Erythroblast (primary cell): ENCODE measurements at regions not wholly inside any gene's neighbourhood (a gene's known extent, or its start where the extent isn't known, plus 50 kb on each side); places are given as distances from the start of the nearest gene placed in this dataset.

Experiments used
- GATA1 ChIP-seq: IDR thresholded peaks from 2 replicates; pipeline ENCODE4 v1.6.1; 2011; ENCODE audit warnings: low read depth, mild to moderate bottlenecking, control low read depth, low read length, moderate library complexity
- POLR2A ChIP-seq: IDR thresholded peaks from 2 replicates; pipeline ENCODE4 v1.6.1; 2011; ENCODE audit warnings: mild to moderate bottlenecking, low read length

- TF ChIP-seq POLR2A, result no peak
- TF ChIP-seq GATA1, result no peak
Measured at GRCh38 chr13:103835052-103835451, 768.8 kb upstream of the SLC10A2 start.
